ENCODE measurements at regions not wholly inside any gene's neighbourhood (a gene's known extent, or its start where the extent isn't known, plus 50 kb on each side); places are given as distances from the start of the nearest gene placed in this dataset.

GRCh38 chr2:38129481-38129880 lies 53.5 kb upstream of the CYP1B1 start:
- CTCF ChIA-PET, result no interaction called here
- Mint-ChIP-seq H3K4me1 (ENCODE audit: low read depth, unreplicated experiment) (no peaks in the 10 kb centered on the region), H3K9me3 (ENCODE audit: low read depth, unreplicated experiment) (peaks cover 9% of the 10 kb centered on the region), H3K4me3 (ENCODE audit: low read depth, unreplicated experiment) (no peak overlapping the region), H3K36me3 (ENCODE audit: insufficient read depth, unreplicated experiment) (no peaks in the 10 kb centered on the region), H3K27me3 (ENCODE audit: unreplicated experiment) (no peaks in the 10 kb centered on the region), H3K27ac (ENCODE audit: unreplicated experiment) (no peak overlapping the region)
- no peak for TF ChIP-seq CTCF (IDR thresholded peaks at IDR 0.05; ENCODE audit: unreplicated experiment)
- no peak for DNase-seq
- BruUV-seq (replicated peaks), result no TSS peak
- intact Hi-C loops (cut with micrococcal nuclease; ENCODE audit: unreplicated experiment), result no loop called here

GRCh38 chr2:38128653-38129052 lies 52.7 kb upstream of the CYP1B1 start:
- Mint-ChIP-seq H3K27me3 (ENCODE audit: unreplicated experiment) (no peaks in the 10 kb centered on the region), H3K27ac (ENCODE audit: unreplicated experiment) (no peak overlapping the region), H3K36me3 (ENCODE audit: insufficient read depth, unreplicated experiment) (no peaks in the 10 kb centered on the region), H3K4me1 (ENCODE audit: low read depth, unreplicated experiment) (no peaks in the 10 kb centered on the region), H3K4me3 (ENCODE audit: low read depth, unreplicated experiment) (no peak overlapping the region), H3K9me3 (ENCODE audit: low read depth, unreplicated experiment) (peaks cover 9% of the 10 kb centered on the region)
- DNase-seq, result no peak
- CTCF ChIA-PET, result no interaction called here
- no peak for TF ChIP-seq CTCF (IDR thresholded peaks at IDR 0.05; ENCODE audit: unreplicated experiment)
- intact Hi-C loops (cut with micrococcal nuclease; ENCODE audit: unreplicated experiment), result no loop called here
- no TSS peak for BruUV-seq (replicated peaks)

GRCh38 chr2:38127277-38127676 lies 51.3 kb upstream of the CYP1B1 start:
- no peak for TF ChIP-seq CTCF (IDR thresholded peaks at IDR 0.05; ENCODE audit: unreplicated experiment)
- Mint-ChIP-seq H3K4me1 (ENCODE audit: low read depth, unreplicated experiment) (peaks cover 8% of the 10 kb centered on the region), H3K36me3 (ENCODE audit: insufficient read depth, unreplicated experiment) (no peaks in the 10 kb centered on the region), H3K27me3 (ENCODE audit: unreplicated experiment) (no peaks in the 10 kb centered on the region), H3K27ac (ENCODE audit: unreplicated experiment) (no peak overlapping the region), H3K9me3 (ENCODE audit: low read depth, unreplicated experiment) (peaks cover 9% of the 10 kb centered on the region), H3K4me3 (ENCODE audit: low read depth, unreplicated experiment) (no peak overlapping the region)
- CTCF ChIA-PET, result no interaction called here
- no peak for DNase-seq
- intact Hi-C loops (cut with micrococcal nuclease; ENCODE audit: unreplicated experiment), result no loop called here
- BruUV-seq (replicated peaks), result no TSS peak

- no peak overlapping the region for H3K4me3 Mint-ChIP-seq (ENCODE audit: low read depth, unreplicated experiment)
- peaks cover 9% of the 10 kb centered on the region for H3K9me3 Mint-ChIP-seq (ENCODE audit: low read depth, unreplicated experiment)
- intact Hi-C loops (cut with micrococcal nuclease; ENCODE audit: unreplicated experiment), result no loop called here
These were observed 49.9 kb upstream of the CYP1B1 start for GRCh38 chr2:38125842-38126241.

More at GRCh38 chr2:38125842-38126241, 49.9 kb upstream of the CYP1B1 start:
- H3K27ac Mint-ChIP-seq (ENCODE audit: unreplicated experiment), result no peak overlapping the region
- no peaks in the 10 kb centered on the region for H3K36me3 Mint-ChIP-seq (ENCODE audit: insufficient read depth, unreplicated experiment)
- no TSS peak for BruUV-seq (replicated peaks)
- H3K27me3 Mint-ChIP-seq (ENCODE audit: unreplicated experiment), result no peaks in the 10 kb centered on the region
- CTCF ChIA-PET, result no interaction called here
- no peak for DNase-seq
- TF ChIP-seq CTCF (IDR thresholded peaks at IDR 0.05; ENCODE audit: unreplicated experiment), result no peak
- peaks cover 16% of the 10 kb centered on the region for H3K4me1 Mint-ChIP-seq (ENCODE audit: low read depth, unreplicated experiment)

Data from Calu3 (cell line).